Activated T-helper 2 cell treated with anti-CD3 and anti-CD28 coated beads, Interferon-gamma antibody, Interleukin-2, Interleukin-4, amounts not matched to agents 10 μg/mL and 5 μg/mL and 100 μg/mL, durations not matched to agents 14 hours and 24 hours and 36 hours (primary cell): ENCODE measurements at regions not wholly inside any gene's neighbourhood (a gene's known extent, or its start where the extent isn't known, plus 50 kb on each side); places are given as distances from the start of the nearest gene placed in this dataset.

Experiments used
- DNase-seq: peaks from one replicate; pipeline ENCODE4 v3.0.0; 2021; ENCODE audit warnings: low spot score
- H3K27ac Mint-ChIP-seq: one replicate; pipeline ENCODE4 v1.8.0; 2021; ENCODE audit warnings: mixed read lengths
- H3K27me3 Mint-ChIP-seq: one replicate; pipeline ENCODE4 v1.8.0; 2021; ENCODE audit warnings: low read depth, mixed read lengths
- H3K36me3 Mint-ChIP-seq: one replicate; pipeline ENCODE4 v1.8.0; 2021; ENCODE audit warnings: low read depth, mixed read lengths
- H3K4me1 Mint-ChIP-seq: one replicate; pipeline ENCODE4 v1.8.0; 2021; ENCODE audit warnings: low read depth, mixed read lengths
- H3K4me3 Mint-ChIP-seq: one replicate; pipeline ENCODE4 v1.8.0; 2021; ENCODE audit warnings: low read depth, mild to moderate bottlenecking, moderate library complexity, mixed read lengths
- H3K9me3 Mint-ChIP-seq: one replicate; pipeline ENCODE4 v1.8.0; 2021; ENCODE audit warnings: mixed read lengths
- intact Hi-C: fragments of 100-400 bp; cut with micrococcal nuclease; formaldehyde crosslinking; loops from one replicate; pipeline ENCODE4 v1.15.1; 2023

- intact Hi-C loops, result no loop called here
- no peaks in the 10 kb centered on the region for H3K27me3 Mint-ChIP-seq
- peaks cover 6% of the 10 kb centered on the region for H3K4me1 Mint-ChIP-seq
- H3K4me3 Mint-ChIP-seq, result no peak overlapping the region
- no peak overlapping the region for H3K27ac Mint-ChIP-seq
- H3K9me3 Mint-ChIP-seq, result peaks cover 11% of the 10 kb centered on the region
- no peak for DNase-seq
- no peaks in the 10 kb centered on the region for H3K36me3 Mint-ChIP-seq
Observed at GRCh38 chr6:63424636-63425035, 104.9 kb upstream of the LGSN start.

- no peak for DNase-seq
- H3K4me1 Mint-ChIP-seq, result peaks cover 1% of the 10 kb centered on the region
- peaks cover 6% of the 10 kb centered on the region for H3K9me3 Mint-ChIP-seq
- no peaks in the 10 kb centered on the region for H3K36me3 Mint-ChIP-seq
- intact Hi-C loops, result no loop called here
- no peaks in the 10 kb centered on the region for H3K27me3 Mint-ChIP-seq
- no peak overlapping the region for H3K4me3 Mint-ChIP-seq
- H3K27ac Mint-ChIP-seq, result no peak overlapping the region
Observed at GRCh38 chr6:63425493-63425892, 105.7 kb upstream of the LGSN start.

- Mint-ChIP-seq H3K4me3 (no peak overlapping the region), H3K9me3 (peaks cover under 1% of the 10 kb centered on the region), H3K27me3 (peaks cover 2% of the 10 kb centered on the region), H3K36me3 (no peaks in the 10 kb centered on the region), H3K27ac (no peak overlapping the region), H3K4me1 (no peaks in the 10 kb centered on the region)
- intact Hi-C loops, result no loop called here
- no peak for DNase-seq
Observed at GRCh38 chr6:63426844-63427243, 107.1 kb upstream of the LGSN start.

GRCh38 chr6:63427951-63428350 is 108.2 kb upstream of the LGSN start:
- Mint-ChIP-seq H3K9me3 (no peaks in the 10 kb centered on the region), H3K27me3 (peaks cover 2% of the 10 kb centered on the region), H3K27ac (no peak overlapping the region), H3K4me3 (no peak overlapping the region), H3K36me3 (no peaks in the 10 kb centered on the region), H3K4me1 (no peaks in the 10 kb centered on the region)
- intact Hi-C loops, result no loop called here
- DNase-seq, result no peak

- Mint-ChIP-seq H3K27ac (no peak overlapping the region), H3K27me3 (peaks cover 2% of the 10 kb centered on the region), H3K9me3 (no peaks in the 10 kb centered on the region), H3K4me1 (no peaks in the 10 kb centered on the region), H3K36me3 (no peaks in the 10 kb centered on the region), H3K4me3 (no peak overlapping the region)
- intact Hi-C loops, result no loop called here
- DNase-seq, result no peak
Observed at GRCh38 chr6:63430985-63431519, 111.3 kb upstream of the LGSN start.

GRCh38 chr6:63434943-63435342 is 115.2 kb upstream of the LGSN start:
- Mint-ChIP-seq H3K27ac (no peak overlapping the region), H3K4me3 (no peak overlapping the region), H3K27me3 (peaks cover 2% of the 10 kb centered on the region), H3K9me3 (peaks cover 4% of the 10 kb centered on the region), H3K4me1 (no peaks in the 10 kb centered on the region), H3K36me3 (no peaks in the 10 kb centered on the region)
- DNase-seq, result no peak
- intact Hi-C loops, result no loop called here

GRCh38 chr6:63436356-63436755 is 116.6 kb upstream of the LGSN start:
- Mint-ChIP-seq H3K4me1 (peaks cover 3% of the 10 kb centered on the region), H3K36me3 (no peaks in the 10 kb centered on the region), H3K27ac (no peak overlapping the region), H3K4me3 (no peak overlapping the region), H3K27me3 (no peaks in the 10 kb centered on the region), H3K9me3 (peaks cover 4% of the 10 kb centered on the region)
- DNase-seq, result no peak
- intact Hi-C loops, result no loop called here

- peaks cover 3% of the 10 kb centered on the region for H3K4me1 Mint-ChIP-seq
- H3K4me3 Mint-ChIP-seq, result no peak overlapping the region
- no peaks in the 10 kb centered on the region for H3K27me3 Mint-ChIP-seq
- no peak for DNase-seq
- peaks cover 4% of the 10 kb centered on the region for H3K9me3 Mint-ChIP-seq
- H3K27ac Mint-ChIP-seq, result no peak overlapping the region
- intact Hi-C loops, result no loop called here
- no peaks in the 10 kb centered on the region for H3K36me3 Mint-ChIP-seq
Observed at GRCh38 chr6:63437058-63437457, 117.3 kb upstream of the LGSN start.

GRCh38 chr6:63440057-63440456 is 120.3 kb upstream of the LGSN start:
- Mint-ChIP-seq H3K27ac (no peak overlapping the region), H3K4me3 (no peak overlapping the region), H3K36me3 (no peaks in the 10 kb centered on the region), H3K4me1 (peaks cover 3% of the 10 kb centered on the region), H3K27me3 (no peaks in the 10 kb centered on the region), H3K9me3 (peaks cover 4% of the 10 kb centered on the region)
- intact Hi-C loops, result no loop called here
- DNase-seq, result no peak

- H3K27me3 Mint-ChIP-seq, result no peaks in the 10 kb centered on the region
- no peak overlapping the region for H3K27ac Mint-ChIP-seq
- H3K9me3 Mint-ChIP-seq, result peaks cover 4% of the 10 kb centered on the region
- H3K36me3 Mint-ChIP-seq, result no peaks in the 10 kb centered on the region
- DNase-seq, result no peak
- H3K4me3 Mint-ChIP-seq, result no peak overlapping the region
- peaks cover 3% of the 10 kb centered on the region for H3K4me1 Mint-ChIP-seq
- intact Hi-C loops, result no loop called here
Observed at GRCh38 chr6:63440594-63440993, 120.8 kb upstream of the LGSN start.

GRCh38 chr6:63441266-63441956 is 121.6 kb upstream of the LGSN start:
- peaks cover 4% of the 10 kb centered on the region for H3K9me3 Mint-ChIP-seq
- no peak overlapping the region for H3K27ac Mint-ChIP-seq
- DNase-seq, result no peak
- intact Hi-C loops, result no loop called here
- H3K27me3 Mint-ChIP-seq, result no peaks in the 10 kb centered on the region
- H3K4me1 Mint-ChIP-seq, result peaks cover 3% of the 10 kb centered on the region
- no peak overlapping the region for H3K4me3 Mint-ChIP-seq
- H3K36me3 Mint-ChIP-seq, result no peaks in the 10 kb centered on the region

GRCh38 chr6:63442870-63443269 is 123.1 kb upstream of the LGSN start:
- H3K27me3 Mint-ChIP-seq, result no peaks in the 10 kb centered on the region
- no peak overlapping the region for H3K27ac Mint-ChIP-seq
- no peaks in the 10 kb centered on the region for H3K36me3 Mint-ChIP-seq
- H3K4me3 Mint-ChIP-seq, result no peak overlapping the region
- intact Hi-C loops, result no loop called here
- H3K4me1 Mint-ChIP-seq, result peaks cover 3% of the 10 kb centered on the region
- DNase-seq, result no peak
- peaks cover 4% of the 10 kb centered on the region for H3K9me3 Mint-ChIP-seq

GRCh38 chr6:63444768-63445167 is 125.0 kb upstream of the LGSN start:
- no peak for DNase-seq
- H3K27me3 Mint-ChIP-seq, result peaks cover 2% of the 10 kb centered on the region
- no peak overlapping the region for H3K4me3 Mint-ChIP-seq
- intact Hi-C loops, result no loop called here
- H3K9me3 Mint-ChIP-seq, result peaks cover under 1% of the 10 kb centered on the region
- H3K36me3 Mint-ChIP-seq, result no peaks in the 10 kb centered on the region
- no peak overlapping the region for H3K27ac Mint-ChIP-seq
- peaks cover 3% of the 10 kb centered on the region for H3K4me1 Mint-ChIP-seq

GRCh38 chr6:63446405-63446804 is 125.9 kb upstream of the LOC128125822 start:
- Mint-ChIP-seq H3K9me3 (no peaks in the 10 kb centered on the region), H3K27ac (no peak overlapping the region), H3K4me3 (no peak overlapping the region), H3K36me3 (no peaks in the 10 kb centered on the region), H3K4me1 (no peaks in the 10 kb centered on the region), H3K27me3 (peaks cover 4% of the 10 kb centered on the region)
- intact Hi-C loops, result no loop called here
- no peak for DNase-seq
